MM.1S (cell line): ENCODE measurements at regions not wholly inside any gene's neighbourhood (a gene's known extent, or its start where the extent isn't known, plus 50 kb on each side); places are given as distances from the start of the nearest gene placed in this dataset.

Source experiments
- EZH2 ChIP-seq: fragments of 300-600 bp; sonication (generic); optimal IDR thresholded peaks from 2 replicates; pipeline ENCODE3; 2017; ENCODE audit warnings: low read depth, mild to moderate bottlenecking, antibody characterized with exemption, low read length, mixed read lengths
- TF ChIP-seq, protein P1 (sequence below): fragments of 300-600 bp; sonication (generic); IDR thresholded peaks from 2 replicates; pipeline ENCODE4 v1.5.1; 2016; ENCODE audit warnings: antibody characterized with exemption, low read length, mixed read lengths

DNA sequence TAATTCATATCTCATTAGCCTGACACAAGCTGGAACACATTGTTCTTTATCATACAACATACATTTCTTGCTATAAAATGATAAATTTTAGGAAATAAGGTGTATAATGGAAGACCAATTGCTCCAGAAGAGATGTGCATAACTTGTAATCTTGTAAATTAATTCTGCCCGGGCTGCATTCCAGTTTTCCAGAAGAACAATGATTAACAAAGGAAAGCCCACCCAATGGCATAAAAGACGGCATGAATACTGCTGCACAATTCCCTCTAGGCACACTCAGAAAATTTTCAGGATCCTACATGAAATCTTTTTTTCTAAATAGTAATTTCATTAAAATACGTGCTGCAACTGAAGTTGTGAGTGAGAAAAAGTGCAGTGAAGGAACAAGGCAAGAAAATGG is 137.4 kb upstream of the KRR1 start:
- TF ChIP-seq, protein P1, sequence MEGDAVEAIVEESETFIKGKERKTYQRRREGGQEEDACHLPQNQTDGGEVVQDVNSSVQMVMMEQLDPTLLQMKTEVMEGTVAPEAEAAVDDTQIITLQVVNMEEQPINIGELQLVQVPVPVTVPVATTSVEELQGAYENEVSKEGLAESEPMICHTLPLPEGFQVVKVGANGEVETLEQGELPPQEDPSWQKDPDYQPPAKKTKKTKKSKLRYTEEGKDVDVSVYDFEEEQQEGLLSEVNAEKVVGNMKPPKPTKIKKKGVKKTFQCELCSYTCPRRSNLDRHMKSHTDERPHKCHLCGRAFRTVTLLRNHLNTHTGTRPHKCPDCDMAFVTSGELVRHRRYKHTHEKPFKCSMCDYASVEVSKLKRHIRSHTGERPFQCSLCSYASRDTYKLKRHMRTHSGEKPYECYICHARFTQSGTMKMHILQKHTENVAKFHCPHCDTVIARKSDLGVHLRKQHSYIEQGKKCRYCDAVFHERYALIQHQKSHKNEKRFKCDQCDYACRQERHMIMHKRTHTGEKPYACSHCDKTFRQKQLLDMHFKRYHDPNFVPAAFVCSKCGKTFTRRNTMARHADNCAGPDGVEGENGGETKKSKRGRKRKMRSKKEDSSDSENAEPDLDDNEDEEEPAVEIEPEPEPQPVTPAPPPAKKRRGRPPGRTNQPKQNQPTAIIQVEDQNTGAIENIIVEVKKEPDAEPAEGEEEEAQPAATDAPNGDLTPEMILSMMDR: no peak
- TF ChIP-seq EZH2: no peak
